RCC 7860 (cell line): ENCODE measurements at regions not wholly inside any gene's neighbourhood (a gene's known extent, or its start where the extent isn't known, plus 50 kb on each side); places are given as distances from the start of the nearest gene placed in this dataset.
"Not testable (repeated sequence)": the region's sequence is repeated elsewhere in the genome, so short reads cannot be mapped to it uniquely, and the experiment has no call there.

ENCODE experiments used
- DNase-seq: peaks from one replicate; pipeline ENCODE4 v3.0.0-alpha.2; 2015; ENCODE audit warnings: low spot score
- FAIRE-seq: peaks from 2 replicates; lab custom pipeline; 2012; peaks lifted over from hg19 to GRCh38; lab: Jason Lieb, UNC

- FAIRE-seq = no peak
Observed at GRCh38 chr21:27047283-27047657, 80.4 kb upstream of the ADAMTS5 start.

GRCh38 chr21:27045281-27045985 is 78.5 kb upstream of the ADAMTS5 start:
- no peak for DNase-seq
- FAIRE-seq = no peak

More at GRCh38 chr21:27047283-27047657, 80.4 kb upstream of the ADAMTS5 start:
- no peak for DNase-seq

GRCh38 chr21:27043377-27043776 is 76.5 kb upstream of the ADAMTS5 start:
- FAIRE-seq = no peak
- no peak for DNase-seq

- no peak for FAIRE-seq
Observed at GRCh38 chr21:27040738-27041469, 74.0 kb upstream of the ADAMTS5 start.

GRCh38 chr21:27036736-27037301 is 69.9 kb upstream of the ADAMTS5 start:
- FAIRE-seq = no peak

More at GRCh38 chr21:27040738-27041469, 74.0 kb upstream of the ADAMTS5 start:
- DNase-seq = no peak

GRCh38 chr21:27035791-27036190 is 68.9 kb upstream of the ADAMTS5 start:
- DNase-seq (no peak), FAIRE-seq (no peak)

More at GRCh38 chr21:27036736-27037301, 69.9 kb upstream of the ADAMTS5 start:
- DNase-seq = no peak

GRCh38 chr21:27034796-27035195 is 67.9 kb upstream of the ADAMTS5 start:
- DNase-seq = no peak
- no peak for FAIRE-seq

- FAIRE-seq (no peak), DNase-seq (no peak)
Observed at GRCh38 chr21:27033471-27033870, 66.6 kb upstream of the ADAMTS5 start.

- peak; percentile 45 for DNase-seq
- FAIRE-seq = no peak
Observed at GRCh38 chr21:27026501-27026900, 59.6 kb upstream of the ADAMTS5 start.

- not testable (repeated sequence) for DNase-seq, FAIRE-seq
Observed at GRCh38 chr21:27025708-27026107, 58.8 kb upstream of the ADAMTS5 start.

- FAIRE-seq (no peak), DNase-seq (no peak)
Observed at GRCh38 chr21:27024971-27025370, 58.1 kb upstream of the ADAMTS5 start.

- FAIRE-seq (no peak), DNase-seq (no peak)
Observed at GRCh38 chr21:27024301-27024700, 57.4 kb upstream of the ADAMTS5 start.

- no peak for FAIRE-seq
- DNase-seq = no peak
Observed at GRCh38 chr21:27023186-27023585, 56.3 kb upstream of the ADAMTS5 start.

- FAIRE-seq (no peak), DNase-seq (no peak)
Observed at GRCh38 chr21:27021801-27022200, 54.9 kb upstream of the ADAMTS5 start.

- FAIRE-seq = no peak
Observed at GRCh38 chr21:27021046-27021445, 54.2 kb upstream of the ADAMTS5 start.

GRCh38 chr21:27017246-27017645 is 50.4 kb upstream of the ADAMTS5 start:
- DNase-seq (no peak), FAIRE-seq (no peak)

More at GRCh38 chr21:27021046-27021445, 54.2 kb upstream of the ADAMTS5 start:
- no peak for DNase-seq
